ENCODE measurements at regions not wholly inside any gene's neighbourhood (a gene's known extent, or its start where the extent isn't known, plus 50 kb on each side); places are given as distances from the start of the nearest gene placed in this dataset.
A peak's percentile ranks its signal among the peaks of the same experiment; 100 is the strongest.
"Not testable (repeated sequence)": the region's sequence is repeated elsewhere in the genome, so short reads cannot be mapped to it uniquely, and the experiment has no call there.

DNA sequence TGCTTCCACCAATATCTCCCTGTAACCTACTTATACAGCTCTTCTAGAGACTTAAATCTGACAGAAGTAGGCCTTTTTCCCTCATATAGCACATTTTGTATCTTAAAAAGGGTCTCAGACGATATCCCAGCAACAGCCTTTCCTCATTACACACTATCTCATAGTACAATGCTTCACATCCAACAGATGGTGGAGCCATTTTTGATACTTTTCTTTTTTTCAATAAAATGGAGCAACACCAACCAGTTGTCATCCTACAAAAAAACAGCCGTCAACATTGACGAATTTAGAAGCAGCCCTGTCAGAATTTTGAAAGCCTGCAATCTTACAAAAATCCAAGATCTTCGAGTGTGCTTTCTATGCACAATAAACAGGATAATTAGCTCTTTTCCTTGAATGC lies 145.9 kb upstream of the NEBL start:
- DNase-seq = no peak

DNA sequence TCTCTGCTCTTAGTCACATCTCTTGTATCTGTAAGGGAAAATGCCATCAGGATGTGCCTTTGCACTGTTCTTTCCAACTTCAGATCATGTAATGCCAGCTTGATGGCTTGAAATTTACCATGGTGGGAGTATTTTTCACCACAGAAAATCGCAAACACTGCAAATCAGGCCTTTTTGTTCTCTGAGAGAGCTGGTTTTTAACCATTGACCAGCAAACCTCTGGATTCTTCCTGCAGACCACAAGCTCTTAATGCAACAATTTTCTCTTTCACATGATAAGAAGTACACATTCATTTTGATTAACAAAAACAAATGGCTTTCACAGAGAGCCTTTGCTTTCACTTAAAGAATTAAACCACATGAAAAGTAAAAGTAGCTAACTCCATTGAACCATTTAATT lies 145.4 kb upstream of the NEBL start:
- DNase-seq = no peak

DNA sequence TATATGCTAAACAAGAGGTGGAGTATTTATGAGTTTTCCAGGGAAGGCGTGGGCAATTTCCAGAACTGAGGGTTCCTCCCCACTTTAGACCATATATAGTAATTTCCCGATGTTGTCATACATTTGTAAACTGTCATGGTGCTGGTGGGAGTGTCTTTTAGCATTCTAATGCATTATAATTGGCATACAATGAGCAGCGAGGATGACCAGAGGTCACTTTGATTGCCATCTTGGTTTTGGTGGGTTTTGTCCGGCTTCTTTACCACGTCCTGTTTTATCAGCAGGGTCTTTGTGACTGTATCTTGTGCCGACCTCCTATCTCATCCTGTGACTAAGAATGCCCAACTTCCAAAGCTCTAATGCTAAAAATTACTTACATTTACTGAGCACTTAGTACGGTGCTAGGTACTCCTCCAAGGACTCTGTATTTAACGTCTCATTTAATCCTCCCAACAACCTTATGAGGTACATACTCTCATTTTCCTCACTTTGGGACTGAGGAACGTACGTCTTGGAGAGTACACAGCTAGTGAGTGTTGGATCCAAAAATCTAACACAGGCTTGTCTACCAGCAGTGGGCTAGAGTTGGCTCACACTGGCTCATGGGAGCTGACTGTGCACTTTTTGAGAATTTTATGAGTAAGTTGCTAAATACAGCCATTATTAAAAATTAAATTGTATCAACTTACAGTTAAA lies 144.8 kb upstream of the NEBL start:
- no peak for DNase-seq

DNA sequence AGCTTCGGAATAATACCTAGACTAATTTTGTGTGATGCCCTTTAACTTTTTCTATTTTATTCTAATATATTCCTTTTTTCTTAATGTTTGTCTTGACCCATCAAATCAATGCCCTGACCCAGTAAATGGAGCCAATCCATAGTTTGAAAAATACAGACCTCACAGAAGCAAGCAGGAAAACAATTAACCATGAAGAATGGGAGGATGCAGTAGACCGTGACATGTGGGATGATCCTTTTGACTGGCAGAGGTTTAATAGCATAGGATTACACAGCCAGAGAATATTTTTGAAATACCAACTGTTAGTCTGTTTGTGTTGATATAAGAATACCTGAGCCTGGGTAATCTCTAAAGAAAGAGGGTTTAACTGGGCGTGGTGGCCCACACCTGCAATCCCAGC lies 142.6 kb upstream of the NEBL start:
- DNase-seq = peak; percentile 63

DNA sequence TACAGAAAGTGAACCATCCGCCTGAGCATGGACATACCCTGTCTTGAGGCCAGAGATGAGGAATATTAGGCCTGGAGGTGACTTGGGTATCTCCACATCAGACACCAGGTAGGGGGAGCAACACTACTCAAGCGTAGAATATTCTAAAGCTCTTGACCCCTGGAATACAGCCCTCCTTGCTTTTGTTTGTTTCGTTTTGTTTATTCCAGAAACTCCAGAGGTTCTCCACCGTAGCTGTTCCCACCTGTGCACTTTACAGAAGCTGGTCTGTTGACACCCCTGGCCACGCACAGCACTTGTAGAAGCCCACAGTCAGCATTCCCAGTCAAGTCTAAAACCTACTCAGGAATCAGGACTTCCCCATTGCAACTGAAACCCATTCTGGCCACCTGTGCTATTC lies 139.6 kb upstream of the NEBL start:
- DNase-seq = no peak

DNA sequence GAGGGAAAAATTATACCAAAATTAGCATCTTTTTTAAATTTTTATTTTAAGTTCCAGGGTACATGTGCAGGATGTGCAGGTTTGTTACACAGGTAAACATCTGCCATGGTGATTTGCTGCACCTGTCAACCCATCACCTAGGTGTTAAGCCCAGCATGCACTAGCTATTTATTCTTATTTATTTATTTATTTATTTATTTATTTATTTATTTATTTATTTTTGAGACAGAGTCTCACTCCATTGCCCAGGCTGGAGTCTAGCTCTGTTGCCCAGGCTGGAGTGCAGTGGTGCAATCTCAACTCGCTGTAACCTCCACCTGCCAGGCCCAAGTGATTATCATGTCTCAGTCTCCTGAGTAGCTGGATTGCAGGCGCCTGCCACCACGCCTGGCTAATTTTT lies 137.7 kb upstream of the NEBL start:
- DNase-seq = not testable (repeated sequence)

DNA sequence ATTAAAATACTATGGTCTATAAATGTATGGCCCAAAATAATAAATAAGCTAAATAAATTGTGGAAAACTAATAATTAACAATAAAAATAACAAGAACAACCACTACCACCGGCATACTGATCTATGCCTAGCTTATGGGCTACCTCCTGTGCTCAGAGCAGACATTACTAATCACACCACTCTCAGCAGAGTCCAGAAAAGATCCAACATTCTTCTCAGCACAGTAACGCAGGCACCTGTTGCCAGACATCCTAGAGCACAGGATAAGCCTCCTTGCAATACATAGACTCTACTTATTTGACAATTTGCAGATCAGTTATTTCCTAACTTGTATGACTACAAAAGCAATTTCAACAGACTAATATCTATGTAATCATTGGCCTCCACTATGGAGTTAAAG lies 137.1 kb upstream of the NEBL start:
- no peak for DNase-seq

DNA sequence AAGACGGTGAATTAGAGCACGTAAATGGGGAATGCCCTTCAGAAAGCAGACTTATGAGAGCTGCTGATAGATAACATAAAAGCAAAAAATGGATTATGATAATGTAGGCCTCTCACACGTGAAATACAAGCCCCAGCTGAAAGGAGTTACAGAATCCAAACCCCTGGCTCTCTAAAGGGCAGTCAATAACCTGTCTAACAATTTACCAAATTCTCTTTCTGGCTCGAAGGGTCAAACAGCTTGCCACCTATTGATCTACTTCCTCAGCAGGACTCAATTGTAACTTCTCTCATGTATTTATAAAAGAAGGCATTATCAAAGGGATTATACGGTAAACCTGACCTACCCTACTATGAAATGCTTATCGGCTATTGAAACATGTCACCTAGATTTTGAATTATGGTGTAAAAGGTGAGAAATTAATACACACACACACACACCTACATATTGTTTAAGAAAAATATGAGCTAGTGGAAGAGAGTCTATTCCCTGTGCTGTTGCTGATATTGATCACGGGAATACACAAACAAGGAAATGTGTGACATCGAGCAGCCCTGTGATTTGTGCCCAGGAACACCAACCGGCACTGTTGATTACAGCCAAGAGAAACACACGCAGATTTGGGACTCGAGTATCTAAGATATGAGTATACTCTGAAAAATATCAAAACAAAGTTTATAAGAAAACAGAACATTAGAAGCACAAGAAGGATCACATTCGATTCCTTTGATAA lies 135.6 kb upstream of the NEBL start:
- DNase-seq = no peak

DNA sequence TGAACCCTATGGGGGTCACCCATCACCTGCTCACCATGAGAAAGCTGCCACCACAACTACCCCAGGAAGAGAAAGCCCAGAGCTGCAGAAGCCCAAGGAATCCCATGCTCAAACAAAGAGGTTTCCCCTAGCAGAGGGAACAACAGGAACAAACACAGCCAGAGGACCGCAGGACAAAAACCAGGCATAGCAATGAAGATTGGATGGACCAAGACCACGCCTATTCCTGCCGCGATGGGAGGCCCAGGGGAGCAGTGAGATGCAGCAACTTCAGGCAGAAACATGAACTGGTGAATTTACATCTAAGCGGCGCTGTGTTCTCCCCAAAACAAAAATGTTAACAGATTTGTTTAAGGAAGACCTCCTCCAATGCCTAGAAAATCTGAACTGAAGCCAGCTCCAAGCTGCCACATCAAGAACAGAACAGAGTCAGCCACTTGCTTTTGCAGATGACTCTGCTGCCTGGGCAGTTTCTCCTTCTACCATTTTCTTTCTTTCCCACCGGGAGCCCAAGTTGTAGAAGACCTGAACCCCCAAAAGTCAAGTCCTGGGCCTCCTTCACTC lies 134.2 kb upstream of the NEBL start:
- DNase-seq = no peak

DNA sequence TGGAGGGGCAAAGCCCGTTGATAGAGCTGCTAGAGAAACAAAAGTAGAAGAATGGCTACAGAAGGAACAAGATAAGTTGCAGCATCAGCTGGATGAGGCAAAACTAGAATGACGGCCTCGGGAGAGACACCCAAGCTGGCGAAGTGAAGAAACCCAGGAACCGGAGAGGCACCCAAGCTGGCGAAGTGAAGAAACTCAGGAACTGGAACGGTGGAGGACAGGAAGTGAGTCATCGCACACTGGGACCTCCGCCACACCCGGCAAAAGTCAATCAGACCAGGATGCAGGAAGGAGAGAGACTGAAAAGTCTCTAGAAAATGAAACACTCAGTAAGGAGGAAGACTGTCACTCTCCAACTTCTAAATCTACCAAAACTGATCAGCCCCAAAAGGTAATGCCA lies 133.0 kb upstream of the NEBL start:
- DNase-seq = no peak

DNA sequence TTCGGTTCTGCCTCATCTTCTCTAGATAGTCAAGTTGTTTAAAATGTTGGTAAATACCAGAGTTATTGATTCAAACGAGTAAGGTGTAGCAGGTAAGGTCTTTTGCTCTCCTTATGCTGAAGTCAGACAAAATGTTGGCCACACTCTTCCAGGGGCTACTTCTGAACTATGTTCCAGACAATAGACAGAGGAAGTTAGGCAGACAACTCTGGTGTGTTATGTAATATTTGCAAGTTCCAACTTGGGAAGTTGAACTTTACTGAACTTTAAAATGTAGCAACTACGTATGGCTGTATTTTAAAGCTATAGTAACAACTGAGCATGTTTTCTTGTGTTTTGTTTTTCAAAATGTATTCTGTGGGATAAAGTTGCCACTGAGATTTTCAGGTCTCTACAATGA lies 125.7 kb upstream of the NEBL start:
- DNase-seq = no peak

DNA sequence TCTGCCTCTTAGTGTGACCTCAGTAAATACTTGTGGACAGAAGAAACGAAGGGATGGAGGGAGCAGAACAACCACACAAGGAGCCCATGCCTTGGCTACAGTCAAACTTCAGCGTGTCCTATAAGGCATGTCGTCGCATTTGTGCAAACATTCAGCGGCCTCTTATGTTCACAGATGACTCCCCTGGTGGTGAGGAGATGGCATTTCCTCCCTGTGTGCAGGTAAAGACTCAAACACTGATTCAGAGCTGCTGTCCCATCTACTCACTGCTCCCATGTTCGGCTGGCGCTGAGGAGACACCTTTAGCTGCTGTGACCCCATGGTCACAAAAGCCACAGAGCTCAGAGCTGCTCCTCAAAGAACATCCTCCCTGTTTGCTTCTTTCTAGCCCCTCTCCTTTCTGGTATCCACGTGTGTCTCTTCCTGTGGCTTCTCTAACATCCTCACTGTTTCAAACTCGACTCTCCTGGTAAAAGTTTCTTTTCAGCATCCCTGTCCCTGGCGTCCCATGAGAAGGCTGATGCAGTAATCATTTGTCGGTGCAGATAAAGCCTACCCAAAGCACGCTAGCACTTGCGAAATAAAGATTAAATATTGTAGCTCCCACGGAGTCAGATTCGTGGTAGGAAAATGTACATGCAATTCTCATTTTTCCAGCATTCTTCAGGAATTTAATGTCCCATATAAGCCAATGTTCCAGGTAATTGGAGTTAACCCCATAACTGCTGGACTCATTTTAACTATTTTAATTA lies 124.9 kb upstream of the NEBL start:
- DNase-seq = peak; percentile 33

DNA sequence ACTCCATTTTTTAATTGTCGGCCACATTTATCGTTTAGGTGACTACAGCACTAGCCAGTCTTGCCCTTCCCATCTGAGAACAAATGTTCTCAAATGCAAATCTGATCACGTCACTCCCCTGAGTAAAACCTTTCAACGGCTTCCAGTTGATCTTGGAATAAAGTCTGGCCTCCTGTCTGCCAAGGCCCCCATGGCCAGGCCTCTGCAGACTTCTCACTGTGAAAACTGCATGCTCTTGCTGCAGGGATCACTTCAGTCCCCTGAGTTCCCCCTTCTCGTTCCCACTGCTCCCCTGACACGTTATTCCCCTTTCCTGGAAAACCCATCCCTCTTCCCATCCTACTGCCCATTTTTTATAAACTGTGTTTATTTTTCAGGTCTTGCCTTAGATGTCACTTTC lies 124.1 kb upstream of the NEBL start:
- DNase-seq = no peak

DNA sequence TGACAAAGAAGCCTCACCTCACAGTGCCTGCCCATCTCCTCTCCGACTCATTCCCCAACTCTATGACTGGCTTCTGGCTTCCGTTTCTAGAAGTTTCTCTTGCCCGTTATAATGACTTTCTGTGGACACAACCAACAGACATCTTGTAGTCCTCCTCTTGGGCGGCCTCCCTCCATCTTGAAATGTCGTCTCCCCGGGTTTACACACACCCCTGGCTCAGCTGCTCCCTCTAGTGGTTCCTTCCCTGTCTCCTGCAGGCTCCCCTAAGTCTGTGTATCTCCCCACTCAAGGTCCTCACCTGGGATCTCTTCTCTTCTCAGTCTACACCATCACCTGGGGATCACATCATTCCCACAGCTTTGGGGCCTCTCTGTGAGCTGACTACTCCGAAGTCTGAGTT lies 123.4 kb upstream of the NEBL start:
- peak; percentile 49 for DNase-seq

DNA sequence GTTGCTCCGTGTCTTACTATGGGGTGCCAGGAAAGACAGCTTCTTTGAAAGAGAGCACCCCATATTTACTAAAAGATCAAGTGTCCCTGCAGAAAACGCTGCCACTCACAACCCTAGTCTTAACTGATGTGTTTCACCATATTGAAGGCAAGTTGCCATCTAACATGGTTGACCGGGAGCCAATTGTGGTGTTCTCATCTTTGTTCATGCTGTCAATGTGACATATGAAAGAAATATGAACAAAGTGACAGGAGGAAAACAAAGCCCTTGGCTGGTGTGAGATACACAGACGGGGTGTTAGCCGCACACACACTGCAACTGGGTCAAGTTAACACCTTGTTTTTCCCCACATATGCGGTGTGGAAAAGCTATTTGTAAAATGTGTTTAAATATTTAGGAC lies 122.3 kb upstream of the NEBL start:
- DNase-seq = no peak

DNA sequence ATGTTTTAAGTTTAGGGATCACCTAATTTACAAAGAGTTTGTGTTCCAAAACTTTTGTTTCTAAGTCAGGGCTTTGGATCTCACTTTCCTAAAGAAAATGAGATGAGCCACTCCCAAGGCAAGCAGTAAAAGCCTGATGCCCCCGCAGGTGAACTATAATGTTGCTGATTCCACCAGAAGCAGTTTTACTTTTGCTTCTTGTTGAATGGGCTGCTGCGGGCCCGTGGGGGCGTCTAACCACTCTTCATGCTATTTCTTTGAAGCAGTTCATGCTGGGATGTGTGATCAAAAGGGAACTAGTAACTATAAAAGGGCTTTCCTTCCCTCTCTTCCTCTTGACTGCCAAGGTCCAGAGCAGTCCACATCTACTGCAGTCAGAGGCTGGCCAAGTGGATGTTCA lies 118.7 kb upstream of the NEBL start:
- DNase-seq = no peak

DNA sequence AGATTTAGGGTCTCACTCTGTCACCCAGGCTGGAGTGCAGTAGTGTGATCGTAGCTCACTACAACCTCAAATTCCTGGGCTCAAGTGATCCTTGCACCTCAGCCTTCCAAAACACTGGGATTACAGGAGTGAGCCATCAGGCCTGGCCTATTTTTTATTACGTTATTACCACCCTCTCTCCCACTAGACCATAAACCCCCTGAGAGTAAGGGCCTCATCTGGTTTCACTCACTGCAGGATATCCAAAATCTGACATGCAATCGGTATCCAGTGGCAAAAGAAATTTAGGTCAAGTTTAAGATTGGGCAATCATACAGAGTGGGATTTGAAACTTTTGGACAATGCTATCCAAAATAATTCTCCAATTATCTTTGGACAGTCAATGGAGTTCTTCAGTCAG lies 117.0 kb upstream of the NEBL start:
- DNase-seq = no peak

DNA sequence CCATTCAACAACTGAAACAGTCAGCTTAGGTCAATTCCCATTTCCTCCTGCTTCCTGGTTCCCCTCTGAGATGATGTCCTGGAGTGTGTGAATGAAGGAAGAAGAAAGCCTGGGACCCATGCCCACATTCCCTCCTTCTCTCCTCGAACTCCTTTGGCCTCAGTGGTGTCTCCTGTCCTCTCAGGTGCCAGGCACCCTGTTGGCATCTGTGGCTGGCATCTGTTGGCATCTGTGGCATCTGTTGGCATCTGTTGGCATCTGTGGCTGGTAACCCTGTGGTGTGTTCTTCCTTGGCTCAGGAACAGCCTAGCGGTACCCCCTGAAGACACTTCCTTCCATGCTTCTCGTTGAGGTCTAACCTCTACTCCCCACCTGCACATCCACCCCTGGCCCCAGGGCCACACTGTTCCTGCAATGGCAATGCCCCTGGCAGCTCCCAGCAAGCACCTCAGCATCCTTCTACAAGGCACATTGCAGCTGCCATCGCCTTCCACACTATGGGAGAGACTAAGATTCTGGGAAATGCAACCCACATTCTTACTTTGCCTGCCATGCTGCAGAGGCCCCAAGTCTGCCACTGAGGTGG lies 114.4 kb upstream of the NEBL start:
- no peak for DNase-seq

DNA sequence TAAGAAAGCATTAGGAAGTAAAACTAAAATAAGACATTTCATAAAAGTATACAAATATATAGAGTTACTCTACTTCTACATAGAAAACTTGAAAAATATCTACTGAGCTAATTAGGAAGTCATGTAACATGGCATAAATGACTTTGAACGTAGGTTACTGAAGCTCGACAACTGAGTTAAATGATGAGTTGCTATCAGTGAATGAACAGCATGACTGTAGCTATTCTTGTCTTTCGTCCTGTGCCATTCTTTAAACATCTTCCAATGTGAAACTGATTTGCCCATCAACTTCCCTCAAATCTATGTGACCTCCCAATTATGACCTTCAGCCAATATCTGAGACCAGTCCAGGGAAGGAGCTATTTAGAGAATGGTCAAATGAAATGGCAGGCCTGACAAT lies 113.5 kb upstream of the NEBL start:
- DNase-seq = no peak

DNA sequence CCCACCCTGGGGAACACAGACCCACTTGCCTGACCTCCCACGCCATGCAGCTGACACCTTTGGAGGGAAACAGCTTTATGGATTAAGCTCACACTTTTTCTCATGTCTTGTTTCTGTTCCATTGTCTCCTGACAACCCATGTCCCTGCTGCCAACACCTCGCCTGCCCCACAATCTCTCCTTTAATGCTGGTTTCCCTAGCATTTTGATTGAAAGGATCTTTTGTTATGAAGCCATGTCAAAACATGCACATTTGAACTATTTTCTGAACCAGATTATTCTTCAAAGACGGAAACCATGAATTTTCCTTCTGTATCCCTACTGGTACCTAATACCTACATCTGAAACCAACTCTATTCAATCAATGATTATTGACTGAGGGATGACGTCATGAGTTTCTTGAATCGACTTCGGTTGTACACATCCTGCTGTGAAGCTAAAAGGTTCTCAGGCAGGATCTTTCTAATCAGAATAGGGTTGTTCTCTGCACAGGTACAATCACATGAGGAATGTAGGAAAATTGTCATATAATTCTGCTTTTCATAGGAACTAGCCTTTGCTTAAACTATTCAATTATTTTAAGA lies 106.2 kb upstream of the NEBL start:
- DNase-seq = peak; percentile 46

DNA sequence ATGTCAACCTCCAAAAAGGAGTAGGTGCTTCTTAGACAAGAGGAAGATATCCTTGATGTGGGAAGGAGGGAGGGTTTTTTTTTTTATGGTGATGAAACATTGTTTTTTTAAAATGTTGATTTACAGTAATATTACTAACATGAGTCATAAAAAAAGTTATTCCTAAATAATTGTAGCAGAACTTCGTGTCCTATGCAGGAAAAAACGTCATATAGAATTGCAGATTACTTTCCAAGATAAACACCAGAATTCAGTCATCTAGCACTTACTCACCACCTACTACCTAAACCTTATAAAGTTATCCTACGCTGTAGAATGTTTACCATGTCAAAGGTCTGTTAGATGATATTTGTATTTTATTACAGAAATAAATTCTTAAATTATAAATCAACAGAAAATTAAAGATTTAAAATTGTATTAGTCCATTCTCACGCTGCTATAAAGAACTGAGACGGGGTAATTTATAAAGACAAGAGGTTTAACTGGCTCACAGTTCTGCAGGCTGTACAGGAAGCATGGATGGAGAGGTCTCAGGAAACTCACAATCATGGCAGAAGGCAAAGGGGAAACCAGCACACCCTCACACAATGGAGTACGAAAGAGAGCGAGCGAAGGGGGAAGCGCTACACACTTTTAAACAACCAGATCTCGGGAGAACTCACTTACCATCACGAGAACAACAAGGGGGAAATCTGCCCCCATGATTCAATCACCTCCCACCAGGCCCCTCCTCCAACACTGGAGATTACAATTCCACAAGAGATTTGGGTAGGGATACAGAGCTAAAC lies 105.2 kb upstream of the NEBL start:
- no peak for DNase-seq

DNA sequence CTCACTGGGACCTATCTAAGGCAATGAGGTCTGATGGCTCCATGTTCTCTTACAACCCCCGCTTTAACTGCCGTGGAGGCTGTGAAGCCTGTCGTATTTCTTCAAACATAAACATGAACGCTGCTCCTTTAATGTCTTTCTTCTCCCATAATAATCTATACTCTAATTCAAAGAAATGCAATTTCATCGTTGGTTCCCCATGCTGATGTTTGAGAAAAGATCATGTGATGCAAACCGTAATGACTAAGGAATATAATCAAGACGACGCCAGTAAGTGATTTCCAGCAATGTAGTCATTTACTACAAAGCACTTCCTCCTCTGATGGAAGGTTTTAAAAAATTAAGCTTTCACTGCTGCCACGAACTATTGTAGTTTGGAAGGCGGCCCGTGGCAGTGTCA lies 102.6 kb upstream of the NEBL start:
- no peak for DNase-seq

Measured in NCI-H69 (cell line).